ENCODE measurements at regions not wholly inside any gene's neighbourhood (a gene's known extent, or its start where the extent isn't known, plus 50 kb on each side); places are given as distances from the start of the nearest gene placed in this dataset.

- Histone ChIP-seq H3K4me1 (no peaks in the 10 kb centered on the region), H3K9me3 (no peaks in the 10 kb centered on the region), H3K4me3 (ENCODE audit: low read depth, low read length) (no peak overlapping the region), H3K27me3 (no peaks in the 10 kb centered on the region), H3K36me3 (no peaks in the 10 kb centered on the region)
- no peak for DNase-seq
- TF ChIP-seq CTCF (IDR thresholded peaks at IDR 0.05; ENCODE audit: low read depth, low read length) = no peak
These were observed 353.9 kb upstream of the LMCD1 start for GRCh38 chr3:8147711-8148110.

GRCh38 chr3:8152821-8153418, 348.7 kb upstream of the LMCD1 start:
- TF ChIP-seq CTCF (IDR thresholded peaks at IDR 0.05; ENCODE audit: low read depth, low read length) = 0 out of 2 replicates have a peak, but pooled peaks have one; percentile 13
- peak; percentile 16 for DNase-seq
- H3K36me3 ChIP-seq = no peaks in the 10 kb centered on the region
- H3K9me3 ChIP-seq = no peaks in the 10 kb centered on the region
- H3K4me1 ChIP-seq = peaks cover 5% of the 10 kb centered on the region; the same call in 1 of the 2 replicates
- no peak overlapping the region for H3K4me3 ChIP-seq (ENCODE audit: low read depth, low read length)
- H3K27me3 ChIP-seq = no peaks in the 10 kb centered on the region

- Histone ChIP-seq H3K4me3 (ENCODE audit: low read depth, low read length) (no peak overlapping the region), H3K36me3 (no peaks in the 10 kb centered on the region), H3K27me3 (no peaks in the 10 kb centered on the region), H3K4me1 (peaks cover 5% of the 10 kb centered on the region; the same call in 1 of the 2 replicates), H3K9me3 (no peaks in the 10 kb centered on the region)
- TF ChIP-seq CTCF (IDR thresholded peaks at IDR 0.05; ENCODE audit: low read depth, low read length) = no peak
- no peak for DNase-seq
These were observed 347.8 kb upstream of the LMCD1 start for GRCh38 chr3:8153800-8154199.

- Histone ChIP-seq H3K27me3 (no peaks in the 10 kb centered on the region), H3K4me1 (peaks cover 5% of the 10 kb centered on the region; the same call in 1 of the 2 replicates), H3K9me3 (no peaks in the 10 kb centered on the region), H3K4me3 (ENCODE audit: low read depth, low read length) (no peak overlapping the region), H3K36me3 (no peaks in the 10 kb centered on the region)
- DNase-seq = peak; percentile 28
- TF ChIP-seq CTCF (IDR thresholded peaks at IDR 0.05; ENCODE audit: low read depth, low read length) = no peak
These were observed 347.0 kb upstream of the LMCD1 start for GRCh38 chr3:8154617-8155016.

GRCh38 chr3:8156138-8156537, 345.5 kb upstream of the LMCD1 start:
- Histone ChIP-seq H3K9me3 (no peaks in the 10 kb centered on the region), H3K36me3 (no peaks in the 10 kb centered on the region), H3K4me3 (ENCODE audit: low read depth, low read length) (no peak overlapping the region), H3K4me1 (peaks cover 5% of the 10 kb centered on the region; the same call in 1 of the 2 replicates), H3K27me3 (no peaks in the 10 kb centered on the region)
- DNase-seq = no peak
- no peak for TF ChIP-seq CTCF (IDR thresholded peaks at IDR 0.05; ENCODE audit: low read depth, low read length)

GRCh38 chr3:8156831-8157230, 344.8 kb upstream of the LMCD1 start:
- H3K9me3 ChIP-seq = no peaks in the 10 kb centered on the region
- no peaks in the 10 kb centered on the region for H3K36me3 ChIP-seq
- DNase-seq = no peak
- TF ChIP-seq CTCF (IDR thresholded peaks at IDR 0.05; ENCODE audit: low read depth, low read length) = no peak
- H3K4me1 ChIP-seq = peaks cover 5% of the 10 kb centered on the region; the same call in 1 of the 2 replicates
- H3K27me3 ChIP-seq = no peaks in the 10 kb centered on the region
- no peak overlapping the region for H3K4me3 ChIP-seq (ENCODE audit: low read depth, low read length)
